SK-MEL-5 (cell line): ENCODE measurements at regions not wholly inside any gene's neighbourhood (a gene's known extent, or its start where the extent isn't known, plus 50 kb on each side); places are given as distances from the start of the nearest gene placed in this dataset.
A peak's percentile ranks its signal among the peaks of the same experiment; 100 is the strongest.

Source experiments
- DNase-seq: peaks from one replicate; pipeline ENCODE4 v3.0.0-alpha.2; 2016; ENCODE audit warnings: low read depth, low spot score
- in situ Hi-C: cut with HindIII; loops from 2 replicates; pipeline ENCODE4 v1.10.0; 2016; ENCODE audit warnings: low sequenced_read_pairs, high pct_unique_total_duplicates, low pct_unique_long_range_greater_than_20kb

DNA sequence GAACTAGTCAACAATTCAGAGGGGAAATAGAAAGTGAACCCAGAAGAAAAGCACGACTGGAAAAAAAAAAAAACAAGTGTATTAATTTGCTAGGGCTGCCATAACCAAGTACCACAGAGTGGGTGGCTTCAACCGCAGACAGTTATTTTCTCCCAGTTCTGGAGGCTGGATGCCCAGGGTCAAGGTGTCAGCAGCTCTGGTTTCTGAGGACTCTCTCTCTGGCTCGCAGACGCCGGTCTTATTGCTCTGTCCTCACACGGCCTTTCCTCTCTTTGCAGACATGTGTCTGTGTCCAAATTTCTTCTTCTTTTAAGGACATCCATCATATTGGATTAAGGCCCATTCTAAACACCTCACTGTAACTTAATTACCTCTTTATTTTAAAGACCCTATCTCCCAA, 291.8 kb downstream of the XXYLT1 start:
- in situ Hi-C loops, result no loop called here
- no peak for DNase-seq

DNA sequence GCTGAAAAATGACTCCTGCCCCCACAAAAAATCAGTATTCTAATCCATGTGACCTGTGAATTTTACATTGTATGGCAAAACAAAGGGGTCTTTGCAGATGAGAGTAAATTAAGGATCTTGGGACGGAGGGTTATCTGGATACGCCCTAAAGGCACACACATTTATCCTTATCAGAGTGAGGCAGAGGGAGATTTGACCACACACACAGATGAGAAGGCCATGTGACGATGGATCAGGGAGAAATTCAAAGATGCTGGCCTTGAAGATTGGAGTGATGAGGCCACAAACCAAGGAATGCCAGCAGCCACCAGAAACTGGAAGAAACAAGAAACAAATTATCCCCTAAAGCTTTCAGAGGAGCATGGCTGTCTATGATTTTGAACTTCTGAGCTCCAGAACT, 288.5 kb downstream of the XXYLT1 start:
- in situ Hi-C loops, result no loop called here
- no peak for DNase-seq

DNA sequence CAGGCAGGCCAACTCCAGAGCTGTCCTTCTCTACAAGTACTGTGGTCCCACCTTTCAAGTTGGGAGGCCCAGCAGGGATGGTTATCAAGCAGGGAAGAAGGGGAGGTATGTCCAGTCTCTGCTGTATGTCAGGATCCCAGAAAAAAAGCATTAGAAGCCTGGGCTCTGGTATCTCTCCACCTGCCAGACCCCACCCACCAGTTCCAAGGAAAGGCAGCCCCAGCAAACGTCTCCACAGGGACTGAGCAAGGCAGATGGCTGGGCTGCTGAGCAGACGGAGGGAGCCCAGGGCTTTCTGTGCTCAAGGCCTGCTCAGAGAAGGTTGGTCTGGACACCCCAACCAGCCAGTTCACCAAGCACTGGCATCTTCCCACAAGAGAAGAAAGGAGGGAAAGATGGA, 287.8 kb downstream of the XXYLT1 start:
- DNase-seq, result no peak
- in situ Hi-C loops, result no loop called here

DNA sequence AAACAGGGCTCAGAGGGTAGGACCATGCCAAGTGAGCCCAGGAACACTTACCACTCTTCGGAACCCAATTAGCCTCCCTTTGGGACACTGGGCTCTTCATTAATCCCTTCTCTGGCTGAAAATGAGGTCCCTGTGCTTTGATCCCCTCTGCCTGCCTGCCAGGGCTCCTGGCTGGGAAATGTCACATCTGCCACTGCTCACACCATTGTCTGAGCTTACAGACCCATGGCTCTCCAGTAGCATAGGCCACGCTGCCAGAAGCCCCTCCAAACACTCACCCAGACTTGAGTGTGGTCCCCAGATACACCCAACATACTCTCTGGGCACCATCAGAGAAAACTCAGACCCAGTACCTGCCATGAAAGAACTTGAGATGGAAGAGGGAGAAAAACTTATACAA, 287.3 kb downstream of the XXYLT1 start:
- no peak for DNase-seq
- in situ Hi-C loops, result no loop called here

DNA sequence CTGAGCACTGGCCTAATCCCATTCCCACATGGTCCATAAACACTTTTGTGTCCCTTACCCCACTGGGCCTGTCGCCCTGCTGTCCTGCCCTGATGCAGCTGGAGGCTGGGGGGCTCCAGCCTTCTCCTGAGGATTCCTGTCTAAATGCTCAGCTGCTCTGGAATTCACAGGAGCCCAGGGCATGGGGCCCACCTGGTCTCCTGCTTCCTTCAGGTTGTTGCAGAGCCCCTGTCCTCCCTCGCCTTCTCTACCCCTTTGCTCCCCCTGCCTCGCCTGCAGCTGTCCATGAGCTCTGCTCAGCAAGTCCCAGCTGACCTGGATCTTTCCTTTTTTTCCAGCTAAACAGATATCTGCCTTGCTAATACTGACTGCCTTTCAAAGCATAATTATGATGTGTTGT, 286.9 kb downstream of the XXYLT1 start:
- no peak for DNase-seq
- in situ Hi-C loops, result no loop called here

DNA sequence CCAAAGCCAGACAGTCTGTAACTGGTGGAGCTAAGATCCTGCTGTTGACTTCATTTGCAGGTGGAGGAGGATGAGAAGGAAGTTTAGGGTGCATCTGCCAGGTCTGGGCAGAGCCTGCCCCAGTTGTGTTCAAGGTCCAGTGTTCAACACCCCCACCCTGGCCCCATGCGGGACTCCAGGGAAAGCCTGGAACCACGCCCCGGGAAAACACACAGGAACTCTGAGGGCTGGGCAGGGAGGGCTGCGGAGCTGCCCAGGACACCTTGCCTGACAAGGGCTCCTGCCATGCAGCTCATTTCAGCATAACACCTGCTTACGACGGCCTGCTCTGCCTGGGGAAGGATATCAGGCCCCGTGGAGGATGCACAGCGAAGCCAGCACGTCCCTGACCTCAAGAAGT, 286.3 kb downstream of the XXYLT1 start:
- in situ Hi-C loops, result no loop called here
- no peak for DNase-seq

DNA sequence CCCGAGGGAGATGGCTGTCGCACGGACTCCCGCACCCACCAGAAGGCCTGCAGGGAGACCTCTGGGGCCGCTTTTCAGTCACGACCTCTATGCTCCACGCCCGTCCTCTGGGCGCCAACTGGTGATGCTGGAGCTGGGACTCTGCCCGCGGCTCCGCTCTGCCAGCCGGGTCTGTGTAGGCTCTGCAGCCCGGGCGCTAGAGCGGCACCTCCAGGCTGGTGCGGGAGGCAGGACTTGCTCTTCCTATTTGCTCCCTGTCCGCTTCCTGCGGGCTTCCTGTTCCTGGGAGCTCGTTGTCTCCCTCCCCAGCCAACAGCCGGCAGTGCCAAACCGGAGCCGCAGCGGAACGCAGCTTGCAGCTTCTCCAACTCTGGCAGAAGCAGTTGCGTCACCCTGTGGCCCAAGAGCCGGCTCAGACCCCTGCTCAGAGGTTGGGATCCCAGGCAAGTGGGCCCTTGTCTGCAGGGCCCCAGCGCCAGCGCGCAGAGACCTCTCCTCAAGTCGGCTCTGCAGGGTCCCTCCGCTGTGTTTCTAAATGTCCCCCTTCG, 285.9 kb downstream of the XXYLT1 start:
- no peak for DNase-seq
- in situ Hi-C loops, result no loop called here

DNA sequence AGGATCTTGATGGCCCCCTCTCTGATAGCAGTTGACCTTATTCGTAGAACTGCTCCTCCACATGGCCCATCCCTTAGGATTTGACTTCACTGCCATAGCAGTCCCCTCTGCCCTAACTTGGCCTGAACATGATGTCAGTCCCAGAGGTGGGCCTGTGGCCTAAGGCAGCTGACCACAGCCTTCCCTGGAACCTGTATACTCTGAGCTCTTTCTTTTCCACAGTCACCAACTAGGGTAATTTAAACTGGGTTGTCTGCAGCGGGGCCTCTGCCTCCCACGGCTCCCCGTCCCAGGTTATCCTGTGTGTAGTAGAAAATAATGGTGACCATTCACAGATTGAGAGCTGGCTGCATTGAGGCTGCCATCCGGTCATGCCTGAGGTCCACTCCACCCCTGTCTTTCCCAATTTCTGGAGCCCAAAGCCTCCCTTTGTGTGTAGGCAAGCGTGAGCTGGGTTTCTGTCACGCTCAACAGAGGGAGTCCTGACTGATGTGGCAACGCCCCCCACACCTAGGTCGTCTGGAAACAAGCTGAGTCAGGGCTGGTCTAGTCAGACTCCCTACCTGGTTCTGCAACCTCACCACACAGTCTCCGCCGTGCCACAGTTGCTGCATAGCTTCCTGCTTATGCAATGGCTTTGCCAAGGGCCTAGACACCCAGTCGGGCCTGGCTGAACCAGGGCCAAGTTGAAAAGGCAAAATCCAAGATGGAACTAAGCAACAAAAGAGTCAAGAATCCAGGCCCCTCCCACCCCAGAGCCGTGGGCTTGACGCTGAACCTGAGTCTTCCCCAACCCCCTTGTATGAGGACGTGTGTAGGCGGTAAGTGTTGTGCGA, 284.5 kb downstream of the XXYLT1 start:
- peak; percentile 53 for DNase-seq
- in situ Hi-C loops, result no loop called here

DNA sequence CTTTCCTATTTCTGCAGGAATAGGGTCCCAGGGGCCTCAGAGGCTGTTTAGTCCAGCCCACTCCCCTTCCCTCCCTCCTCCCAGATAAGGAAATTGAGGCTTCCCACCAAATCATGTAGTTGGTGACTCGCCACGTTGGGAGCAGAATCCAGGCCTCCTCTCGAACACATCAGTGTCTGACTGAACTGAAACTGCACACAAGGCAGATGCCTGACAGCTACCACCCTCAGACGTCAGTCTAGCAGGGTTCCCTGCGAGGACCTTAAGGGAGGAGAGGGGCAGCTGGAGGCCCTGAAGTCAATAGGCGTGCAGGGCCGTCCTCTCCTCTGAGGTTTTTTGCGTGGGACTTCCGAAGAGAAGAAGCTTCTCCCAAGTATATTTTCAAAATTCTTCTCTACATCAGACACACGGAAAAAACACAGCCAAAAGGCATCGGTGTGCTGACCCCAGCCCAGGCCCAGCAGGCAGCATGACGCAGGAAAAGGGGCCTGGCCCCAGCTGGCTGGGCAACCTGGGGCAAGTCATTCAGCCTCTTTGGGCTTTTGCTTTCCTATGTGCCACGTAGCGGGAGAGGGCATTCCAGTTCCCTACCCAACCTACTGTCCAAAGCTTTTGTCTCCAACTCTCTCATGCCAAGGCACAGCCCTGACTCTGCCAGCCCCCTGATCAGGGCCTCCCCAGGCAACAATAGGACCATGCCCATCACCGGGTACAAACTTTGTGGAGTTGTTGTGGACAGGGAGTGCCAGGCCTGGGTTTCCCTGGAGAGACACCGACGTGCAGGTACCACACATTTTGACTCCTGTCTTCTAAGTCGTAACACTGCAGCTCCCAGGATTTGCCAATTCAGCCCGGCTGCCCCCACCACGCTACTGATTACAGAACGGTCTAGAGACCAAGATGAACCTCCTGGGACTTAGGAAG, 283.1 kb downstream of the XXYLT1 start:
- in situ Hi-C loops, result no loop called here
- no peak for DNase-seq

DNA sequence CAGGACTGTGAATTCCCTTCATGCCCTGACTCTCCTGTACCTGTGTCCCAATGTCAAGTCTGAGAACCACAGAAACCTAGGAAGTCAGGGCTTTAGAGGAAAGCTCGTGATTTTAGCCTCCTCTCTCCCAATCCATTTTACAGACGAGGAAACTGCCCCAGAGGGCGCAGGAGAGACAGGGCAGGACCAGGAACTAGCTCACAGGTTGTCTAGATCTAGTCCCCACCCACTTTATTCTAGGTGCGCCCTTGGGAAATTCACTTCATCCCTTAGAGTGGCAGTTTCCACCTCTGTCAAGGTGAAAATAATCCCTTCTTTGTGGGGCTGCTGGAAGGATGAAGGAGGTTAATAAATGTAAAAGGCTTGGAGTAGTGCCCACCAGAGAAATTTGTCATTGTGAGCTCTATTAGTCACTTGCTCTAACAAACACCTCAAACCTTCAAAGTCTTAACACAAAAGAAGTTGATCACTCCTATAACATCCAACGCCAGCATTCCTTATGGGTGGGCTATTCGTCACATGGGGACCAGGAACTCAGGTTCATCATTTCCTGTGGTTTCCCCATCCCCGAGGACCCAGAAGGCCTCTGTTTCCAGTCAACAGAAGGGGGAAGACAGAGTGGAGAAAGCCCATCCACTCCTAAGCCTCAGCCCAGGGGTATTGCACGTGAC, 282.3 kb downstream of the XXYLT1 start:
- no peak for DNase-seq
- in situ Hi-C loops, result no loop called here

DNA sequence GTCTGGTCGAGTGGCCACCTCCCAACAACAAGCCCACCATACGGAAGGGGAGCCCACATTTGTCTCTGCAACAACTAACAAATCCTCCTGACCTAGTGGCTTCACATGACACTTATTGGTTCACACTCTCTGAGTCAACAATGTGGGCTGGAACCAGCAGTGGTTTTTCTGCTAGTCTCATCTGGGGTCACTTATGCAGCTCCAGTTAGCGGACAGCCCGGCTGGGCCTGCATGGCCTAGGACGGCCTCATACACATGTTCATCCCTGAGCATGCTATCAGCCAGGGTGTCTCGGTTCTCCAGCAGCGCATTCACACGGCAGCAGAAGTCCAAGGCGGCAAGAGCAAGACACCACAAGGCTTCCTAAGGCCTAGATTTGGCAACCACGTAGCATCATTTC, 281.7 kb downstream of the XXYLT1 start:
- no peak for DNase-seq
- in situ Hi-C loops, result no loop called here

DNA sequence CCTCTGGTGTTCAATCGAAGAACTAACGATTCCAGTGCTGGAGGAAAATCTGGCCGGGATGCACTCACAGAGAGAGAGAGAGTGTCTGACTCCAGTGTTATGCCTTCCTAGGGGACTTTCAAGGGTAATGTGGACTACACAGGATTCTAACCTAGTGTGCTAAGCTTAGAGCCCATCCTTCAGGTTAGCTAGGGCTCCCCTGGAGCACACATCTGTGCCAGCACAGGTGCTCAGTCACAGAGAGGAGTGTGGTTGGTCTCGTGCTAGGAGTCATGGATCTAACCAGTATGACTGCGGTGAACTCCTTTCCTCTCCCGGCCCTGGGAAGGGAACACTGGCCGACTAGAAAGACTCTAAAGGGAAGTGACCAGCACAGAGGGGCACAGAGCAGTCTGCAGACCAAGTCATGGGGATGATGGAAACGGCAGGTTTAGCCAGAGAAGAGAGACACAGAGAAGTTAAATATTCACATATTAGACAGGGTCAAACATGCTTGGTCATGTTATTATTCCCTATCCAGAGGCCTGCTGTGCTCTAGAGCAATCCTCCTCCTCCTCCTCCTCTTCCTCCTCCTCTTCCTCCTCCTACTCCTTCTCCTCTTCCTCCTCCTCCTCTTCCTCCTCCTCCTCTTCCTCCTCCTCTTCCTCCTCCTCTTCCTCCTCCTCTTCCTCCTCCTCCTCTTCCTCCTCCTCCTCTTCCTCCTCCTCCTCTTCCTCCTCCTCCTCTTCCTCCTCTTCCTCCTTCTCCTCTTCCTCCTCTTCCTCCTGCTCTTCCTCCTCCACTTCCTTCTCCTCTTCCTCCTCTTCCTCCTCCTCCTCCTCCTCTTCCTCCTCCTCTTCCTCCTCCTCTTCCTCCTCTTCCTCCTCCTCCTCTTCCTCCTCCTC, 280.3 kb downstream of the XXYLT1 start:
- in situ Hi-C loops, result no loop called here

DNA sequence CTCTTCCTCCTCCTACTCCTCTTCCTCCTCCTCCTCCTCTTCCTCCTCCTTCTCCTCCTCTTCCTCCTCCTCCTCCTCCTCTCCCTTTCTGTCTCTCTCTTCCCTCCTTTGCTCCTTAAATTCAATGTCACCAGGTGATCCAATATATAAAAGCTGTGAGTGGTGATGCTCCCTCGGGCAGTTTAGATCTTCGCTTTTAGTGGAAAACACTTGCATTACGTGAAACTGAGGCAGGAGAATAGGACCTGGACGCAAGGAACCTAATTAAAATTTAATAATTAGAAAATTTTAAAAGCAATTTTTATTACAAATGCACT, 279.7 kb downstream of the XXYLT1 start:
- in situ Hi-C loops, result no loop called here

More for the DNA sequence above, 280.3 kb downstream of the XXYLT1 start:
- no peak for DNase-seq

DNA sequence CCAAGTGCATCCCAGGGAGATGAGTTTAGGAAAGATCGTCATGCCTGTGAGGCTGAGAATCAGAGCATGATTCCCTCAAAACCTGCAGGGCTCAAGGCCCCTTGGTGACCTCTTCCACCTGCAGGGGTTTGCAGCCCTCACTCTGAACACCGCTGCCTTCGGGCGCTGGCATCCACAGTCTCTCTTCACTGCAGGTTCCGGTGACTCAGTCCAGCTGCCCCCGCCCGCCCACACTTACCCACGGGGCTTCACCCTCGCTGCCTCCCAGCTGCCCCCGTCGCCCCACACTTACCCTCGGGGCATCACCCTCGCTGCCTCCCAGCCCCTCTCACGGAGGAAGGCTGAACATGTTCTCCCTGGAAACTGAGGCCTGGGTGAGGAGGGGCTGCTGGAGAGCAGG, 277.1 kb downstream of the XXYLT1 start:
- no peak for DNase-seq
- in situ Hi-C loops, result no loop called here

More for the DNA sequence above, 279.7 kb downstream of the XXYLT1 start:
- no peak for DNase-seq

DNA sequence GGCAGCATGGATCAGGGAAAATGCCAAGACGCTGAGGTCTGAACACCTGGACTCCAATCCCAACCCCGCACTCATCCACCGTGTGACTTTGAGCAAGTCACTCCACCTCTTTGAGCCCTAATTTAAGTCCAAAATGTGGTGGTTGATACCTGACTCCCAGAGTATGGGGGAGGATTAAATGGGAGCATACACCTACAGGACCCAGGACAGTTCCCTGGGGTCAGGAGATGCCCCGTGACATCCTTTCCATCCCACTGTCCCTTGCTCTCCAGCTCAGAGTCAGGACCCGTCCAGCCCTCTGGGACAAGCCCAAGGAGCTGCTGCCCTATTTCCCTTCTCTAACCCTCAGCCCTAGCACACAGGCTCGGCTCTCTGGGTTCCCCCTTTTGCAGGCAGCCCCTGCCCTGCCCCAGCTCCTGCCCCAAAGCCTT, 276.4 kb downstream of the XXYLT1 start:
- in situ Hi-C loops, result no loop called here
- DNase-seq, result no peak

DNA sequence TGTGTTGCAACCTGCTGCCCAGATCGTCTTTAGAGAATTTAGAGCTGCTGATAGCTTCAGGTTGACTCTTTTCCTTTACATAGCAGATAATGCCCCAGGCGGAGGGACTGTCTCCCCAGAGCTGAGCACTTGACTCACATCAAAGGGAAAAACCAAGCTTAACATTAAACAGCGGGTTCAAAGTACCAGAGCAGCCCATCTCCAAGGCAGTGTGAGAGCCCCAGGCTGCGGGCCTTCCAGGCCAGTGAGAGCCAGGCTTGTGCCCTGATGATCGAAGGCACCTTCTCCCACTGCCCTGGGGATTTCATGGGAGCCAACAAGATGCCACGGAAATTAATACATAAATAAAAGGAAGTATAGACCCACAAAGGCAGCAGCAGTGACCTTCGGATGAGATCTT, 275.6 kb downstream of the XXYLT1 start:
- no peak for DNase-seq
- in situ Hi-C loops, result no loop called here

DNA sequence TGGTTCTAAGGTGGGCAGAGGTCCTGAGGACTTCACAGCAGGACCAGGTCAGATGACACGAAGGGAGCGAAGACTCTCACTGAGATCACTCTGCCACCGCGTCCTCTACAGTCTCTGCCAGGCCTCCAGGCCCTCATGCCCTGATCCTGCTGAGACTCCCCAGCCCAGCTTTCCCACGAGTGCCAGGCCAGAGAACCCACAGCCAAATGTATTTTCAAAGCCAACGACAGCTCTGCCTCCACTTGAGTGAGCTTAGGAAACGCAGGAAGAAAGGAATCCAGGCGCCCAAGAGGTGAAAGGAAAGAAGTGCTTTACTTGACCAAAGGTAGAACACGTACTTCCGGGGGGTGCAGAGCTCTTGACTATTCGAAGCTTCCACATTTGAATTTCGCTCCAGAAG, 275.0 kb downstream of the XXYLT1 start:
- in situ Hi-C loops, result no loop called here

More for the DNA sequence above, 275.0 kb downstream of the XXYLT1 start:
- no peak for DNase-seq
